ENCODE measurements at regions not wholly inside any gene's neighbourhood (a gene's known extent, or its start where the extent isn't known, plus 50 kb on each side); places are given as distances from the start of the nearest gene placed in this dataset.

- DNase-seq: no peak
Observed at GRCh38 chr11:97349201-97349600, 959.4 kb downstream of the JRKL start.

GRCh38 chr11:97351939-97352338, 962.1 kb downstream of the JRKL start:
- DNase-seq: no peak

GRCh38 chr11:97354026-97354425, 964.2 kb downstream of the JRKL start:
- DNase-seq: no peak

- no peak for DNase-seq
Observed at GRCh38 chr11:97354576-97354975, 964.8 kb downstream of the JRKL start.

- no peak for DNase-seq
Observed at GRCh38 chr11:97355230-97355629, 965.4 kb downstream of the JRKL start.

GRCh38 chr11:97356144-97356543, 966.3 kb downstream of the JRKL start:
- DNase-seq: no peak

GRCh38 chr11:97359016-97359415, 969.2 kb downstream of the JRKL start:
- DNase-seq: no peak

- no peak for DNase-seq
Observed at GRCh38 chr11:97361812-97362378, 972.1 kb downstream of the JRKL start.

GRCh38 chr11:97363331-97363730, 973.5 kb downstream of the JRKL start:
- no peak for DNase-seq

- DNase-seq: no peak
Observed at GRCh38 chr11:97364047-97364446, 974.2 kb downstream of the JRKL start.

GRCh38 chr11:97367406-97368083, 977.7 kb downstream of the JRKL start:
- no peak for DNase-seq

- no peak for DNase-seq
Observed at GRCh38 chr11:97389270-97389669, 999.5 kb downstream of the JRKL start.

GRCh38 chr11:97398246-97398645, 1008.4 kb downstream of the JRKL start:
- no peak for DNase-seq

- DNase-seq: no peak
Observed at GRCh38 chr11:97409141-97409540, 1019.3 kb downstream of the JRKL start.

GRCh38 chr11:97414801-97415200, 1025.0 kb downstream of the JRKL start:
- DNase-seq: no peak

- DNase-seq: no peak
Observed at GRCh38 chr11:97419729-97420128, 1029.9 kb downstream of the JRKL start.

- DNase-seq: no peak
Observed at GRCh38 chr11:97428247-97428790, 1038.5 kb downstream of the JRKL start.

GRCh38 chr11:97430877-97431276, 1041.1 kb downstream of the JRKL start:
- DNase-seq: no peak

- DNase-seq: no peak
Observed at GRCh38 chr11:97432926-97433325, 1043.1 kb downstream of the JRKL start.

- no peak for DNase-seq
Observed at GRCh38 chr11:97445561-97445960, 1055.7 kb downstream of the JRKL start.

- no peak for DNase-seq
Observed at GRCh38 chr11:97451441-97451840, 1061.6 kb downstream of the JRKL start.

GRCh38 chr11:97454988-97455387, 1065.2 kb downstream of the JRKL start:
- no peak for DNase-seq

GRCh38 chr11:97460091-97460490, 1070.3 kb downstream of the JRKL start:
- no peak for DNase-seq

- no peak for DNase-seq
Observed at GRCh38 chr11:97461044-97461880, 1071.4 kb downstream of the JRKL start.
